ENCODE measurements at regions not wholly inside any gene's neighbourhood (a gene's known extent, or its start where the extent isn't known, plus 50 kb on each side); places are given as distances from the start of the nearest gene placed in this dataset.

- H3K36me3 ChIP-seq, result no peaks in the 10 kb centered on the region
- 70 to 84% methylated on average over 3 to 4 of the region's 5 CpGs for WGBS, 2 donors
- H3K27ac ChIP-seq, result no peak overlapping the region
- no peak overlapping the region for H3K4me3 ChIP-seq
- H3K4me1 ChIP-seq, result no peaks in the 10 kb centered on the region
- TF ChIP-seq POLR2A (IDR thresholded peaks at IDR 0.05) (no peak), CTCF (IDR thresholded peaks at IDR 0.05) (no peak)
- H3K27me3 ChIP-seq, result peaks cover 0 to 23% (median 0%) of the 10 kb centered on the region in 4 donors
- DNase-seq, result no peak
- intact Hi-C loops (cut with DNase I), result no loop called here
- no peaks in the 10 kb centered on the region for H3K9me3 ChIP-seq
Observed at GRCh38 chr20:57780398-57780797, 70.6 kb upstream of the PMEPA1 start.

GRCh38 chr20:57779401-57780003 lies 69.7 kb upstream of the PMEPA1 start:
- TF ChIP-seq CTCF (IDR thresholded peaks at IDR 0.05) (no peak), POLR2A (IDR thresholded peaks at IDR 0.05) (no peak)
- no peak overlapping the region for H3K27ac ChIP-seq
- no peak for DNase-seq
- no peaks in the 10 kb centered on the region for H3K36me3 ChIP-seq
- H3K27me3 ChIP-seq, result peaks cover 0 to 25% (median 0%) of the 10 kb centered on the region in 4 donors
- intact Hi-C loops (cut with DNase I), result no loop called here
- no peaks in the 10 kb centered on the region for H3K4me1 ChIP-seq
- no peaks in the 10 kb centered on the region for H3K9me3 ChIP-seq
- WGBS, 2 donors, result 68 to 71% methylated on average over 5 to 9 of the region's 9 CpGs
- no peak overlapping the region for H3K4me3 ChIP-seq

- Histone ChIP-seq H3K27me3 (peaks cover 0 to 30% (median 0%) of the 10 kb centered on the region in 4 donors), H3K27ac (no peak overlapping the region), H3K4me3 (no peak overlapping the region), H3K4me1 (peaks cover 0 to under 1% (median 0%) of the 10 kb centered on the region in 3 donors), H3K36me3 (no peaks in the 10 kb centered on the region), H3K9me3 (no peaks in the 10 kb centered on the region)
- WGBS, 2 donors, result 85% methylated on average over 2 of the region's 2 CpGs; no CpG with 5 or more reads in 1 of the 2 donors
- intact Hi-C loops (cut with DNase I), result no loop called here
- TF ChIP-seq POLR2A (IDR thresholded peaks at IDR 0.05) (no peak), CTCF (IDR thresholded peaks at IDR 0.05) (no peak)
- DNase-seq, result no peak
Observed at GRCh38 chr20:57777911-57778310, 68.1 kb upstream of the PMEPA1 start.

- intact Hi-C loops (cut with DNase I), result no loop called here
Observed at GRCh38 chr20:57774951-57775350, 65.1 kb upstream of the PMEPA1 start.

More at GRCh38 chr20:57774951-57775350, 65.1 kb upstream of the PMEPA1 start:
- H3K27ac ChIP-seq, result no peak overlapping the region
- peaks cover 0 to 23% (median 0%) of the 10 kb centered on the region in 4 donors for H3K27me3 ChIP-seq
- TF ChIP-seq POLR2A (IDR thresholded peaks at IDR 0.05) (no peak), CTCF (IDR thresholded peaks at IDR 0.05) (no peak)
- H3K36me3 ChIP-seq, result no peaks in the 10 kb centered on the region
- no peak for DNase-seq
- peaks cover 5 to 9% (median 8%) of the 10 kb centered on the region in 3 donors for H3K4me1 ChIP-seq
- no peak overlapping the region for H3K4me3 ChIP-seq
- WGBS, 2 donors, result 77 to 87% methylated on average over 4 to 5 of the region's 5 CpGs
- H3K9me3 ChIP-seq, result no peaks in the 10 kb centered on the region

Data from esophagus squamous epithelium (tissue), 5 donors.